SW480 (cell line): ENCODE measurements at regions not wholly inside any gene's neighbourhood (a gene's known extent, or its start where the extent isn't known, plus 50 kb on each side); places are given as distances from the start of the nearest gene placed in this dataset.
A peak's percentile ranks its signal among the peaks of the same experiment; 100 is the strongest.
"Not testable (repeated sequence)": the region's sequence is repeated elsewhere in the genome, so short reads cannot be mapped to it uniquely, and the experiment has no call there.

Experiments
- DNase-seq: peaks from one replicate; pipeline ENCODE4 v3.0.0-alpha.2; 2016; ENCODE audit warnings: low spot score

GRCh38 chr6:67766057-67766456 is 869.0 kb upstream of the ADGRB3 start:
- DNase-seq = no peak

DNA sequence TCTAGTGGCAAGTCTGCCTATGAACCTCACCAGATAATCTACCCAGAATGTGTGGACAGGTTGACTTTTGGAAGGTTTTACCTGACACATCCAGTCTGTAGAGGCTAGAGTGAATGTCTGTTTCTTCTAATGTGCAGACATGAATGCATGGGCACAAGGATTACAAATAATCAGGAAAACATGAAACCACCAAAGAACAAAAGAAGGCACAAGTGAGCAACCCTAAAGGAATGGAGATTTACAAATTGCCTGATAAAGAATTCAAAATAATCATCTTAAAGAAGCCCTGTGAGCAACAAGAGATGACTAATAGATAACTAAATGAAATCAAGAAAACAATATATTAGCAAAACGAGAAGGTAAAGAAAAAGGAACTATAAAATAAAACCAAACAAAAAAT is 876.1 kb upstream of the ADGRB3 start:
- DNase-seq = no peak

DNA sequence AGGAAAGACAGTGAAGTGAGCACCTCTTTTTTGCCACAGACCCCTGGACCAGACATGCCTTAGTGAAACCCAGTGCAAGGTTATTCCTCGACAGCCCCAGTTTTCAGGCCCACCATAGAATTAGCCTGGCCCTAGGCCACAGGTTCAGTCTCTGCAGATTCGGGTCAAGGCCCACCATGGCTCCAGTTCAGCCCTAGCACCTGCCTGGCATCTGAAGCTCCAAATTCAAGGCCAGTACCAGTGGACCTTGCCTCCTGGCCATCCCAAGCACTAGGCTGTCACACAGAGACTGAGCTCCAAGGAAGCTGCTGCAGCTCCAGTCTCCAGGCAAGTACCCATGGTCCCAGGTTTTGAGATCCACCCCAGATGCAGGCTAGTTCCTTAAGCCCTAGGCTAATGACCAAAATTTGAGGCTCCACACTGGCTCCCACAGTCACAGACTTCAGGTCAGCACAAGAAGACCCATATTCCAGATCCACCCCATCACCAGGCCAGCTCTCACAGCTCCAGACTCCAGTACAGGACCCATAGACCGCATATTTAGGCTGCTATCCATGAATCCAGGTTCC is 877.5 kb upstream of the ADGRB3 start:
- DNase-seq = no peak

GRCh38 chr6:67748521-67748920 is 886.6 kb upstream of the ADGRB3 start:
- no peak for DNase-seq

DNA sequence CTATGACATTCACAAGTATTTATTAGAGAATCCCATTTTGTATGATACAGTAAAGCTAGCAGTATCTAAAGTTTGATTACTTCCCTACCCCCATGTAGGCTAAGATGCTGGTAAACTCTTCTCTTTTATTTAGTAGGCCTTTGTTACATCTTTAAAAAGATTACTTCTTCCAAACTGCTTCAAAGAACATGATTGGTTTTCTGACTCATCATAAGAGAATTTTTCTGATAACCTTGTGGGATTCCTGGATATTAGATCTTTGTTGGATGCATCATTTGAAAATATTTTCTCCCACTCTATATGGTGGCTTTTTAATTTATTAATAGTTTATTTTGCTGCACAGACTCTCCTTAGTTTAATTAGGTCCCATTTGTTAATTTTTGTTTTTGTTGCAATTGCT is 898.3 kb upstream of the ADGRB3 start:
- DNase-seq = no peak

DNA sequence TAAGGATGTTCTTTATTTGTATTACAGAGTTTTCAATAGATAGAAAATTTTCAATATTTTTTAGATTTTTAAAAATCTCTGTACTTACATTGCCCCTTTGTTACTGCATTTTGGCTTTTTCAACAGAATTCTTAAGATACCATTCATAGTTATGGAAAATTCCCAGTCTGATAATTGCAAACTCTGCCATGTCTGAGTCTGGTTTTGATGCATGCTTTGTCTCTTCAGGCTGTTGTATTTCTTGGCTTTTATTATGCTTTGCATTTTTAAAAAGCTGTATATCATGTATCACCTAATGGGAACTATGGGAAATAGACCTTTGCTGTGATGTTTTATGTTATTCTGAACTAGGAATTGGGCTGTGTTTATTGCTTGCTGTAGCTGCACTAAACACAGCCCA is 898.9 kb upstream of the ADGRB3 start:
- no peak for DNase-seq

- DNase-seq = no peak
Measured at GRCh38 chr6:67735623-67736022, 899.5 kb upstream of the ADGRB3 start.

- no peak for DNase-seq
Measured at GRCh38 chr6:67722861-67723261, 912.2 kb upstream of the ADGRB3 start.

DNA sequence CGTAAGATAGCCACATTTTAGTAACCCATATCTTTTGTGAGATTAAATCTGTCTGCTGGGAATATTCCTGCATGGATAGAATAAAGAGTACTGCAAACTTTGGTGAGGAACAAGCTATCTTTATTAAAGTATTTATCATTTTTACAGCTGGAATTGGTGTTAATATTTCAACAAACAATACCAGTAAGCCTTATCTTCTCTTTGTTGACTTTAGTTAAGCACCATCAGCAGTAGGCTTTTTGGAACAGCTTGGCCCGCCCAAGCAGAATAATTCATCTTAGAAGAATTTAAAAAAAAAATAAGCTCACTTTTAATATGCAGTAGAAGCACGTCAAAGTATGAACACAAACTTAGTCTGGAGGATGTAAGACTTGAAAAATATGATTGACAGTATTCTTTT is 917.8 kb upstream of the ADGRB3 start:
- no peak for DNase-seq

DNA sequence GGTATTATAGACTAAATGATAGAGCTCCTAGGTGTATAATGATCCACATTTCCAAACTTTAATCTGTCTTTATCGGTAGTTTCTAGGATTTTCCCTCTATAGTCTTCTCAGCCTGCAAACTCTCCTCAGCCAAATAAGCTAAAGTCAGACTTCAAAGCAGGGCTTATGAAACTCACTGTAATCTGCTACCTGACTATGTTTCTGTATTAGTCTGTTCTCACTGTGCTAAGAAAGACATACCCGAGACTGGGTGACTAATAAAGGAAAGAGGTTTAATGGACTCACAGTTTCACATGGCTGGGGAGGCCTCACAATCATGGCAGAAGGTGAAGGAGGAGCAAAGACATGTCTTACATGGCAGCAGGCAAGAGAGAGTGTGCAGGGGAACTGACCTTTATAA is 928.7 kb upstream of the ADGRB3 start:
- DNase-seq = no peak

DNA sequence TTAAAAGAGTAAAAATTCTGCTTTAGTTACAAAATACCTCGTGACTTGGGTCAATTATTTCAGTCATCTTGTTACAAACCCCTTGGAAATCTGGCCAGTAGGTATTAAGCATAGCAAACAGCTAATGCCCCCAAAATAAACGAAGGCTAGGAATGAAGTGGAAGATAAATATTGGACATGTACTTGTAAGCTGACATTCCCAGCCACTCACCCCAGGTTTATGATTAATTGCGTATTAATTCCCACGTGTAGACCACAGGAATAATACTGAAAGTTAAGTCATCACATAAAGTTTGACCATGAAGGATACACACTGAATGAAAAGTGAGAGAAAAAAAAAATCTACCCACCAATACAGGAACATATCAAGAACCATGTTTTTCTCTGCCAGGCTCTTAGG is 936.5 kb upstream of the ADGRB3 start:
- DNase-seq = no peak

DNA sequence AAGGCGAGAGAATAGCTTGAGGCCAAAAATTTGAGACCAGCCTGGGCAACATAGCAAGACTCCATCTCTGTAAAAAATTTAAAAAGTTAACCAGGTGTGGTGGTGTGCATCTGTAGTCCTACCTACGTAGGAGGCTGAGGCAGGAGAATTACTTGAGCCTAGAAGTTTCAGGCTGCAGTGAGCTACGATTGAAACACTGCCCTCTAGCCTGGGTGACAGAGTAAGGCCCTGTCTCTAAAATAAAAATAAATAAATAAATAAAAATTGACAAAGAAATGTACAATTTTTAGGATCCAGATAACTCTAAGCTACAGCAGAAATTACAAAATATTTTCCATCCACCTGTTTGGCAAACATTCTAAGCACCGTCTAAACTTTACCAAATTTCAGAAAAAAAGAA is 941.0 kb upstream of the ADGRB3 start:
- no peak for DNase-seq

DNA sequence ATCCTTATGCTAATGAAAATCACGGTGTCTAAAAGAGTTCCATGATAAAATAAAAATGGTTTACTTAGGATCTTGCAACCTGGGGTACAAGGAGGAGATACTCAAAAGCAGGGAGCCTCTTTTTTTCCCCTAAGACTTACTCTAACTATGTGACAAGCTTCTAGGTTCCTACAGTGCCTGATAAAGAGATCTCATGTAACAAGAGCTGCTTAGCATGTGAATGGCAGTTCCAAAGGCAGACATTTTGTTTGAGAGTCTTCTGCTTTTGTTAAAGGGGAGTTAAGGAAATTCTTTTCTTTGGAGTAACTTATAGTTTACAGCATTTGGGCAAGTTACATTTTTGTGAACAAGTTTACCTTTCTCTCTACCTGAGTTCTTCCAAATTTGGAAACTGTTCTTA is 945.8 kb upstream of the ADGRB3 start:
- DNase-seq = no peak

- no peak for DNase-seq
Measured at GRCh38 chr6:67687396-67687795, 947.7 kb upstream of the ADGRB3 start.

GRCh38 chr6:67686225-67686624 is 948.9 kb upstream of the ADGRB3 start:
- not testable (repeated sequence) for DNase-seq

- DNase-seq = peak; percentile 2
Measured at GRCh38 chr6:67683960-67684359, 951.1 kb upstream of the ADGRB3 start.

DNA sequence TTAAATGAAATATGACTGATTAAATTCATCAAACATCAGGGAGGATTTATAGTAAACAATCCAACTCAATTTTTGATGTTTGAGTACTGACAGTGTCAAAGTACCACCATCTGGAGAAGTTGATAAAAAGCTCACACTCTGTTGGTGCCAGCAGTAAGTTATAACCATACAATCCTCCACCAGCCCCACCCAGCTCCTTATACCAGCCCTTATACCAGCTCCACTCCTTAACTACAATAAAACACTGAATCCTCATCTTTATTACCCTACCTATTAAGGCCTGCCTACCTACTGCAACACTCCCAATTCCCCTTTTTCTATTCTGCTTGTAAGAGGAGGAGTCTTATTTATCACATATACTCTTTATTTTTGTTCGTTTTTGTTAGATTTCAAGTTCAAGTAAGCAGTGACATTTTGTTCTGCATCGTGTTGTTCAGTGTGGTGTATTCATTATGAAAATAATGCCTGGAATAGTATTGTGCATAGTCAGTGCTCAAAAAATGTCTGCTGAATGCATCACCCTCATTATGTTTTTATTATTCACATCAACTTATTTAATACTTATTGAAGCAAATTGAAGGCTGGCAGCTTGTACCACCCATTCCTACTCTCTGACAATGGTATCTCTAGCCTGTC is 954.7 kb upstream of the ADGRB3 start:
- DNase-seq = no peak

GRCh38 chr6:67679566-67680296 is 955.4 kb upstream of the ADGRB3 start:
- DNase-seq = no peak

DNA sequence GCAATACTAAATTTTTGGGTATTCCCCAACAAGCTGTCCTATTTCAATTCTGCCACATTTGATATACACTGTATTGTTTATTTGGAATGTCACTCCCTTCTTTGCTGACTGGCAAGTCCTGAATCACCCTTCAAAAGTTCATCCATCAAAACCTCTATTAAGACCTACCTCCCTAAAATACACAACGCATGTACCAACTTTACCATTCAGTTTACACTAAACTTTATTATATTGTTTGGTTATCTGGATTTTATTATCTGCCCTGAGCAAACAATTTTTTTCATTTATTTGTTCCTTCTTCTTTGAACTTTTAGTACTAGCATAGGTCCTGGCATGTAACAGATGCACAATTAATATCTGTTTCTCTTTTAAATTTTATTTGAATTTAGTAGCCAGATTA is 958.2 kb upstream of the ADGRB3 start:
- DNase-seq = no peak

DNA sequence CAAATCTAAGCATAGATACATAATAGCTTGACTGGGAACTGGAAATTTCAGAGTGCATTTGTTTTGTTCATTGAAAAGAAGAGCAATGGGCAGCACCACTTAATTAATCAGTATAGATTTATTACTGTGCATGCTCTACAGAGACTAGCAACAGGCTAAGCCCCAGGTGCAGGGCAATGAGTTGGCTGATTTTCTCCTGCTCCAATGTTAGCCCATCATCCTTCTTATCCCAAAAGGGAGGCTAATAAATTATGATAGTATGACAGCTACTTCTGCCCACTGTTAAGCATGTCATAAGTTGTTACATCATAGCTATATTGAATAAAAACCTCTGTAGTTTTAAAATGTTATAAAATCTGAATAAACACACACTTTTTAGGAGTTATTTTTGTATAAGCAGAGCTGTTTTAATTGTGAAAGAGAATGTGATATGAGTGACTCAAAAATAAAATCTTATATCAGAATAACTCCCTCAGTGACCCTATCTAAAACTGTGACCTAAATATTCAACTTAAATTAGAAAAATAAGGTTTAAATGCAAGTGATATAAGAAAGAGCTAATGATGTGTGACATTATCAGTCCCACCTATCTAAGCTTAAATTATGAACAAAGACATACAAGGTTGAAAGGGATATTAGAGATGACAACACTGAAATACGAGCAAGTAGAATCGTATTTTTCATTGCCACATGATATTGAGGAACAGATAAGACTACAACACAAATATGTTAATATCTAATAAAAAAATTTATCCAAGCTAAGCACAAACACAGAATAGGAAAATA is 967.3 kb upstream of the ADGRB3 start:
- no peak for DNase-seq

DNA sequence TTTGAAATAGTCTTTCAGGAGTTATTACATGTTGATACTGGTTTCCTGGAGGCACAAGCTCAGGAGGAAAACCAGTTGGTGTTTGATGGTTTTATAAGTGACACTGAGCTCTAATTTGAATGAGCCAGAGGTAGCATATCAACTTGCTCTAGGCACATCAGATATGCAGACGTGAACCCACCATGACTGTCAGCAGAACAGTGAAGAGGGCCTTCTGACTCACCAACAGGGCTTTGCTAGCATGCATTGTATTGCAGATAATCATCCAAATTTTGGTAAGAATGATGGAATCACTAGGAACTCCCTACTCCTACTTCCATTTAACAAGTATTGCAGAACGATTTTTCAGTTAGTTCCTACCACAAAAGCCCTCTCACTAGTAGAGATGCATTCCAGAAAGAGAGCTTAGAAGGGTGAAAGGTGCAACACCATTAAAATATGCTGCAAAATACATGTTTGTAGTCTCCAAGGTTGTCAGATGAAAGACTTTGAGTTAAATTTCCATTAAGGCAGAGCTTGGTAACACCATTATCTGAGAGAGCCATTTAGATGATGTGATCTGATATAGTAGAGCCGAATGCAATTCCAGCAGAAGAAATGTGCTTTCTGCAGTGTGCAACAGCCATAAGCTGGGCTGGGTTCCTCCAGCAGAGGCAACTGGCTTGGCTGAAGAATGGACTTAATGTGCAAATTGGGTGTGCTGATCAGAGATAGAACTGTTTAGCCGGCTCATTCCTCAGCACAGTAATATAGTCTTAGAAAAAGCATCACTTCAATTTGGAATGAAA is 968.7 kb upstream of the ADGRB3 start:
- no peak for DNase-seq

- DNase-seq = no peak
Measured at GRCh38 chr6:67664942-67665341, 970.1 kb upstream of the ADGRB3 start.
